ENCODE measurements at regions not wholly inside any gene's neighbourhood (a gene's known extent, or its start where the extent isn't known, plus 50 kb on each side); places are given as distances from the start of the nearest gene placed in this dataset.

DNA sequence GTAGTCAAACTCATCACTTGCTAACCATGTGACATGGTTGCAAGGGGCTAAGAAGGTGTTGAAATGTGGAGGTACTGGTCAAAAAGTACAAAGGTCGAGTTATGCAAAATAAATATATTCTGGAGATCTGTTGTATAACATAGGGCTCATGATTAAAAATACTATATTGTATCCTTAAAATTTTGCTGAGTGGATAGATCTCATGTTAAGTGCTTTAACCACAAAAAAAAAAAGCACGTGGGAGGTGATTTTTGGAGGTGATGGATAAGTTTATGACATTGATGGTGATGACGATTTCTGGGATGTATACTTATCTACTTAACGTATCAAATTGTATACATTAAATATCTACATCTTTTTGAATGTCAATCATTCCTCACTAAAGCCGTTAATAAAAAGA, 96.2 kb upstream of the PAPPA start:
- no peaks in the 10 kb centered on the region for H3K36me3 ChIP-seq

DNA sequence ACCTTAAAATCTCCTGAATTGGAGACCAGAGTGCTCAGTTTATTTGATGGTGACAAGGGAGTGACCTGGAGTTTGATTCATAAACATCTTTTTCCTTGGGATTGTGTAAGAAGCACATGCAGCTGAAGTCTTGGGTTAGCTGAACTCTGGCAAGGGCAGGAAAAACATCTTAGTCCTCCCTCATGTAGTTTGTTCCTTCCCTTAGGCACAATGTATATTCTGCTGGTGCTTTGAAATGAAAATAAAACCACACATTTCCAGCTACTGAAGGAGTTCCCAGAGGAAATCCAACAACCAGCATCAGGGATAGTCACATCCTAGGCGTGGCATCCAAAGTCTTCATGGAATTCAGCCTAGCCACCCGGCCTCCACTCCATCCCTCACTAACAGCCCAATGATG, 95.2 kb upstream of the PAPPA start:
- H3K27ac ChIP-seq, result no peak overlapping the region

More for the DNA sequence above, 96.2 kb upstream of the PAPPA start:
- Histone ChIP-seq H3K9me3 (no peaks in the 10 kb centered on the region), H3K4me1 (no peaks in the 10 kb centered on the region), H3K27me3 (no peaks in the 10 kb centered on the region), H3K4me3 (no peak overlapping the region), H3K27ac (no peak overlapping the region)
- DNase-seq (no peak), ATAC-seq (ENCODE audit: low FRiP score in 2 of 2) (no peak)
- TF ChIP-seq POLR2AphosphoS5 (IDR thresholded peaks at IDR 0.05), result no peak
- TF ChIP-seq POLR2A (IDR thresholded peaks at IDR 0.05), result no peak
- TF ChIP-seq, protein P1, sequence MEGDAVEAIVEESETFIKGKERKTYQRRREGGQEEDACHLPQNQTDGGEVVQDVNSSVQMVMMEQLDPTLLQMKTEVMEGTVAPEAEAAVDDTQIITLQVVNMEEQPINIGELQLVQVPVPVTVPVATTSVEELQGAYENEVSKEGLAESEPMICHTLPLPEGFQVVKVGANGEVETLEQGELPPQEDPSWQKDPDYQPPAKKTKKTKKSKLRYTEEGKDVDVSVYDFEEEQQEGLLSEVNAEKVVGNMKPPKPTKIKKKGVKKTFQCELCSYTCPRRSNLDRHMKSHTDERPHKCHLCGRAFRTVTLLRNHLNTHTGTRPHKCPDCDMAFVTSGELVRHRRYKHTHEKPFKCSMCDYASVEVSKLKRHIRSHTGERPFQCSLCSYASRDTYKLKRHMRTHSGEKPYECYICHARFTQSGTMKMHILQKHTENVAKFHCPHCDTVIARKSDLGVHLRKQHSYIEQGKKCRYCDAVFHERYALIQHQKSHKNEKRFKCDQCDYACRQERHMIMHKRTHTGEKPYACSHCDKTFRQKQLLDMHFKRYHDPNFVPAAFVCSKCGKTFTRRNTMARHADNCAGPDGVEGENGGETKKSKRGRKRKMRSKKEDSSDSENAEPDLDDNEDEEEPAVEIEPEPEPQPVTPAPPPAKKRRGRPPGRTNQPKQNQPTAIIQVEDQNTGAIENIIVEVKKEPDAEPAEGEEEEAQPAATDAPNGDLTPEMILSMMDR (IDR thresholded peaks at IDR 0.05), result no peak
- no peak for TF ChIP-seq EP300 (IDR thresholded peaks at IDR 0.05)
- WGBS, 2 donors, result 64 to 75% methylated on average over 5 of the region's 5 CpGs

DNA sequence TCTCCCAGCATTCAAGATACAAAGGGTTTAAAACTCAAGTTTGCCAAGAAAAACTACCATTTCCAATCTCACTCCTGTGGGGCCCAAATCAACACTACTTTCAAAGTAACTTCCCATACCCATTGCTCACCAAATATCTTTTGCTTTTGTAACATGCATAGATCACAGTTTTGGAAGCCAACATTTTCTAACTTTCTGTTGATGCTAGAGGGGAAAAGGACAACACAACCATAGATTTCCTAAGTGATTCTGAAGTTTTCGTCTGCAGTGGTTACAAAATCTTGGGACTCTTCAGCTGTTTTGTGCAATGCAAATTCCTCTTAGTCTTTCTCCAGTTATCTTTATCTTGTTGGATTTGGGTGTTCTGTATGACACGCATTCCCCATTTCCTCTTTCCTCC, 94.1 kb upstream of the PAPPA start:
- no peaks in the 10 kb centered on the region for H3K27me3 ChIP-seq
- no peaks in the 10 kb centered on the region for H3K9me3 ChIP-seq
- H3K27ac ChIP-seq, result no peak overlapping the region
- WGBS, 2 donors, result 81 to 85% methylated on average over 2 of the region's 2 CpGs
- TF ChIP-seq EP300 (IDR thresholded peaks at IDR 0.05) (no peak), POLR2AphosphoS5 (IDR thresholded peaks at IDR 0.05) (no peak), POLR2A (IDR thresholded peaks at IDR 0.05) (no peak)
- no peaks in the 10 kb centered on the region for H3K36me3 ChIP-seq
- H3K4me3 ChIP-seq, result no peak overlapping the region
- H3K4me1 ChIP-seq, result no peaks in the 10 kb centered on the region
- DNase-seq (no peak), ATAC-seq (ENCODE audit: low FRiP score in 2 of 2) (no peak)

More for the DNA sequence above, 95.2 kb upstream of the PAPPA start:
- no peaks in the 10 kb centered on the region for H3K27me3 ChIP-seq
- TF ChIP-seq POLR2AphosphoS5 (IDR thresholded peaks at IDR 0.05) (no peak), POLR2A (IDR thresholded peaks at IDR 0.05) (no peak), EP300 (IDR thresholded peaks at IDR 0.05) (no peak)
- TF ChIP-seq, protein P1 (IDR thresholded peaks at IDR 0.05), result no peak
- H3K36me3 ChIP-seq, result no peaks in the 10 kb centered on the region
- no peak overlapping the region for H3K4me3 ChIP-seq
- DNase-seq, result no peak
- no peaks in the 10 kb centered on the region for H3K4me1 ChIP-seq
- no peaks in the 10 kb centered on the region for H3K9me3 ChIP-seq
- no peak for ATAC-seq (ENCODE audit: low FRiP score in 2 of 2)
- 86 to 90% methylated on average over 2 of the region's 2 CpGs for WGBS, 2 donors

DNA sequence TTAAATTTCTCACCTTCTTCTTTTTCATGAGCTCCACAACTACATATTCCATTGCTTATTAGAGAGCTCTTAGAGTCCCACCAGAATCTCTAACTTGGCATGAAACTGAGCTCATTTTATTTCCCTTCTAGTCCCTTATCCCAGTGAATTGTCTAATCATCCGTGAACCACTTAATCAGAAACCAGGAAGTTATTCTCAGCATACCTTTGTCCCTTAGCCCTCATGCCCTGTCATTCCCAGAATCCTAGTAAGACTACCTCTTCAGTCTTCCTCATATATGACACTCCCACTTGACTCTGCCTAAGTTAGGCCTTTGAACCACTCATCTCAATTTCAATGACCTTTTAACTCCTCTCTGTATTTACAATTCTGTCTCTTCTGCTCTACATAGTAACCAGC, 93.0 kb upstream of the PAPPA start:
- TF ChIP-seq, protein P1 (IDR thresholded peaks at IDR 0.05), result no peak
- TF ChIP-seq POLR2AphosphoS5 (IDR thresholded peaks at IDR 0.05) (no peak), EP300 (IDR thresholded peaks at IDR 0.05) (no peak), POLR2A (IDR thresholded peaks at IDR 0.05) (no peak)
- no peak for ATAC-seq (ENCODE audit: low FRiP score in 2 of 2)
- no peak overlapping the region for H3K27ac ChIP-seq

DNA sequence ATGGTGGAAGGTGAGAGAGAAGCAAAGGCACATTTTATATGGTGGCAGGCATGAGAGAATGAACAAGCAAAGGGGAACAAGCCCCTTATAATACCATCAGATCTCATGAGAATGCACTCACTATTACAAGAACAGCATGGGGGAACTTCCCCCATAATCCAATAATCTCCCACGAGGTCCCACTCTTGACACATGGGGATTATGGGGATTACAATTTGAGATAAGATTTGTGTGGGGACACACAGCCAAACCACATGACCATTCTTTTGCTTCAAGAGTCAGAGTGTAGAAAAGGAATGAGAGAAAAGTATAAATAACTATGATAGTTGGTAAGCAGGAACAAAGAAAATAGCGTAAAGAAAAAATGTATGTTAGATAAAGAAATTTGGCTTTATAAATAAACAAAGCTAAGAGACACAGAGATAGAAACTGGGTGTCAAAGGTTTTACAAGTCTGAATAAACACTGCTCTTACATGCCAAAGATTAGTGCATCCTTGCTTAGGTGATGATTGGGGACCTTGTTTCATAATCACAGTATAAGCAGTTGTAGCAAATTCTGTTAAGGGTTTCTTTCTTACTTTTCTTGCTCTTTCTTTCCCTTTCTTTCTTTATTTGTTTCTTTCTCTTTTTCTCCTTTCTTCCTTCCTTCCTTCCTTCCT, 91.9 kb upstream of the PAPPA start:
- Histone ChIP-seq H3K4me3 (no peak overlapping the region), H3K27me3 (no peaks in the 10 kb centered on the region), H3K4me1 (no peaks in the 10 kb centered on the region), H3K9me3 (no peaks in the 10 kb centered on the region), H3K27ac (no peak overlapping the region), H3K36me3 (no peaks in the 10 kb centered on the region)
- TF ChIP-seq EP300 (IDR thresholded peaks at IDR 0.05), result no peak
- no peak for TF ChIP-seq POLR2A (IDR thresholded peaks at IDR 0.05)
- no peak for TF ChIP-seq POLR2AphosphoS5 (IDR thresholded peaks at IDR 0.05)
- TF ChIP-seq, protein P1 (IDR thresholded peaks at IDR 0.05), result no peak
- no peak for DNase-seq
- WGBS, 2 donors, result 51 to 64% methylated on average over 2 of the region's 2 CpGs
- ATAC-seq (ENCODE audit: low FRiP score in 2 of 2), result no peak

More for the DNA sequence above, 93.0 kb upstream of the PAPPA start:
- WGBS, 2 donors, result 59 to 67% methylated on average over 1 of the region's 1 CpG
- Histone ChIP-seq H3K9me3 (no peaks in the 10 kb centered on the region), H3K27me3 (no peaks in the 10 kb centered on the region), H3K4me1 (no peaks in the 10 kb centered on the region), H3K36me3 (no peaks in the 10 kb centered on the region), H3K4me3 (no peak overlapping the region)
- DNase-seq, result no peak

Measured in upper lobe of left lung (tissue), 6 donors.